Thyroid gland (tissue), 4 donors: ENCODE measurements at regions not wholly inside any gene's neighbourhood (a gene's known extent, or its start where the extent isn't known, plus 50 kb on each side); places are given as distances from the start of the nearest gene placed in this dataset.

Experiments used
- CTCF ChIP-seq, 6 experiments: fragments of 200-600 bp in 3 of 6; fragments of 450-650 bp in 3 of 6; sonication (generic) in 3 of 6; IDR thresholded peaks; one replicate each; pipeline ENCODE4 v1.5.1; 2016 to 2019; ENCODE audit warnings: antibody characterized with exemption in 6 of 6, mild to moderate bottlenecking in 2 of 6, inconsistent platforms in 1 of 6, moderate library complexity in 1 of 6
- POLR2A ChIP-seq, 2 donors: fragments of 450-650 bp; IDR thresholded peaks; one replicate each; pipeline ENCODE4 v1.6.1; 2017; ENCODE audit warnings: antibody characterized with exemption in 2 of 2, mild to moderate bottlenecking in 2 of 2, moderate library complexity in 1 of 2

- TF ChIP-seq CTCF (IDR thresholded peaks at IDR 0.05) = no peak
- TF ChIP-seq POLR2A (IDR thresholded peaks at IDR 0.05) = no peak
Measured at GRCh38 chr5:86175224-86175623, 442.5 kb upstream of the COX7C start.
